ENCODE measurements at regions not wholly inside any gene's neighbourhood (a gene's known extent, or its start where the extent isn't known, plus 50 kb on each side); places are given as distances from the start of the nearest gene placed in this dataset.

GRCh38 chr7:96388620-96389383 is 66.9 kb upstream of the SLC25A13 start:
- TF ChIP-seq POLR2A (IDR thresholded peaks at IDR 0.05) (no peak), CTCF (IDR thresholded peaks at IDR 0.05) (no peak), EP300 (IDR thresholded peaks at IDR 0.05; ENCODE audit: low read depth) (no peak)

Measured in transverse colon (tissue), 3 donors.